HCT116 (cell line): ENCODE measurements at regions not wholly inside any gene's neighbourhood (a gene's known extent, or its start where the extent isn't known, plus 50 kb on each side); places are given as distances from the start of the nearest gene placed in this dataset.

Experiments used
- ATAC-seq: fragments of 200-7000 bp; cut with Tn5 transposase; 2 replicates; pipeline ENCODE4 v1.9.1; 2020; ENCODE audit warnings: mild to moderate bottlenecking, moderate library complexity
- BruUV-seq: library from RNA; stranded (reverse); fragments of 400-500 nt; replicated peaks from 2 replicates; lab custom pipeline; 2021; lab: Mats Ljungman, UMichigan
- CTCF ChIA-PET: fragments of 300-600 bp; sonication (Branson Sonifier 250); formaldehyde crosslinking; loops from one replicate; lab custom pipeline; 2021; ENCODE audit warnings: antibody characterized with exemption; lab: Charles Lee
- POLR2A ChIA-PET: fragments of 300-600, 350-600 bp; sonication (Branson Sonifier 250); formaldehyde crosslinking; loops from one replicate; lab custom pipeline; 2021; ENCODE audit warnings: antibody characterized with exemption; lab: Charles Lee
- RAD21 ChIA-PET, 2 experiments: fragments of 300-600 bp; sonication (Branson Sonifier 250); formaldehyde crosslinking; loops; one replicate each; lab custom pipeline; 2023; ENCODE audit warnings: low total read pairs in 2 of 2; ENCODE audit not compliant: uncharacterized antibody in 2 of 2, unreplicated experiment in 2 of 2, low non-redundant PET in 1 of 2; lab: Charles Lee
- DNase-seq: peaks from one replicate; pipeline ENCODE4 v3.0.0-alpha.2; 2010; ENCODE audit warnings: low read depth, low spot score
- H2AFZ ChIP-seq: fragments of 200-600 bp; shearing (Covaris generic), sonication (generic); 2 replicates; pipeline ENCODE4 v1.6.1; 2017; ENCODE audit warnings: low read depth, mixed run types, mixed read lengths, antibody characterized with exemption, low read length; ENCODE audit not compliant: poor library complexity, severe bottlenecking
- H3K27ac ChIP-seq: 2 replicates; pipeline ENCODE4 v1.5.1; 2012; ENCODE audit warnings: low read depth, low read length
- H3K27me3 ChIP-seq: fragments of 200-600 bp; sonication (generic); 2 replicates; pipeline ENCODE4 v1.6.1; 2016; ENCODE audit warnings: mixed run types, low read length, mixed read lengths; ENCODE audit not compliant: insufficient read depth
- H3K36me3 ChIP-seq, 2 experiments: fragments of 200-500 bp in 1 of 2; fragments of 200-600 bp in 1 of 2; sonication (Bioruptor generic) in 1 of 2; sonication (generic) in 1 of 2; 2 replicates each; pipeline versions ENCODE4 v1.5.1 to v1.6.1; 2014 to 2016; ENCODE audit warnings: low read length in 2 of 2, inconsistent platforms in 1 of 2, mixed read lengths in 1 of 2, mixed run types in 1 of 2; ENCODE audit not compliant: insufficient read depth in 2 of 2, control insufficient read depth in 1 of 2
- H3K4me1 ChIP-seq, 2 experiments: fragments of 200-600 bp in 1 of 2; sonication (generic) in 1 of 2; 2 replicates each; pipeline versions ENCODE4 v1.5.1 to v1.6.1; 2012 to 2017; ENCODE audit warnings: low read length in 2 of 2, inconsistent platforms in 1 of 2, mild to moderate bottlenecking in 1 of 2, mixed read lengths in 1 of 2, mixed run types in 1 of 2, moderate library complexity in 1 of 2; ENCODE audit not compliant: insufficient read depth in 2 of 2, control insufficient read depth in 1 of 2
- H3K4me2 ChIP-seq: fragments of 200-600 bp; sonication (generic); 2 replicates; pipeline ENCODE4 v1.6.1; 2017; ENCODE audit warnings: mixed run types, low read length, mixed read lengths
- H3K4me3 ChIP-seq, 2 experiments: fragments of 200-600 bp in 1 of 2; sonication (generic) in 1 of 2; replicated peaks in 1 of 2; 2 replicates each; pipeline ENCODE4 v1.5.1; 2011 to 2016; ENCODE audit warnings: low read length in 2 of 2, control low read depth in 1 of 2, low read depth in 1 of 2, mild to moderate bottlenecking in 1 of 2, mixed read lengths in 1 of 2, mixed run types in 1 of 2
- H3K79me2 ChIP-seq: fragments of 200-600 bp; sonication (generic); 2 replicates; pipeline ENCODE4 v1.6.1; 2017; ENCODE audit warnings: mild to moderate bottlenecking, mixed run types, low read length, moderate library complexity, mixed read lengths; ENCODE audit not compliant: insufficient read depth
- H3K9ac ChIP-seq: fragments of 200-600 bp; sonication (generic); 2 replicates; pipeline ENCODE4 v1.6.1; 2016; ENCODE audit warnings: low read length, mixed read lengths
- H3K9me2 ChIP-seq: fragments of 200-600 bp; sonication (generic), shearing (Covaris generic); 2 replicates; pipeline ENCODE4 v1.6.1; 2017; ENCODE audit warnings: mixed run types, mild to moderate bottlenecking, moderate library complexity; ENCODE audit not compliant: insufficient read depth
- H3K9me3 ChIP-seq, 2 experiments: fragments of 200-500 bp in 1 of 2; fragments of 200-600 bp in 1 of 2; sonication (Bioruptor generic) in 1 of 2; sonication (generic) in 1 of 2; 2 replicates each; pipeline ENCODE4 v1.6.1; 2014 to 2017; ENCODE audit warnings: low read length in 2 of 2, mixed read lengths in 2 of 2, inconsistent platforms in 1 of 2, low read depth in 1 of 2, mild to moderate bottlenecking in 1 of 2, mixed run types in 1 of 2, moderate library complexity in 1 of 2; ENCODE audit not compliant: control insufficient read depth in 1 of 2, insufficient read depth in 1 of 2
- H4K20me1 ChIP-seq: fragments of 200-600 bp; sonication (generic), shearing (Covaris generic); 2 replicates; pipeline ENCODE4 v1.6.1; 2017; ENCODE audit warnings: mixed run types, mild to moderate bottlenecking, moderate library complexity; ENCODE audit not compliant: insufficient read depth
- CBX3 ChIP-seq: IDR thresholded peaks from 2 replicates; pipeline ENCODE4 v1.6.1; 2012; ENCODE audit warnings: low read depth
- CEBPB ChIP-seq: IDR thresholded peaks from 2 replicates; pipeline ENCODE4 v1.6.1; 2012; ENCODE audit warnings: low read depth
- FOSL1 ChIP-seq: IDR thresholded peaks from 2 replicates; pipeline ENCODE4 v1.6.1; 2012; ENCODE audit warnings: low read depth
- RAD21 ChIP-seq: IDR thresholded peaks from 2 replicates; pipeline ENCODE4 v1.6.1; 2012; ENCODE audit warnings: low read depth, mild to moderate bottlenecking
- ZNF274 ChIP-seq: fragments of 200-500 bp; sonication (Bioruptor generic); IDR thresholded peaks from 2 replicates; pipeline ENCODE4 v1.6.1; 2014; ENCODE audit warnings: mild to moderate bottlenecking, low read depth, low read length, inconsistent platforms
- intact Hi-C: fragments of 100-400 bp; cut with micrococcal nuclease; formaldehyde crosslinking; loops from 2 replicates; pipeline ENCODE4 v1.10.0; 2022
- TF ChIP-seq, protein P1 (sequence below): IDR thresholded peaks from 2 replicates; pipeline ENCODE4 v1.6.1; 2012
- TF ChIP-seq, protein P2 (sequence below): IDR thresholded peaks from 2 replicates; pipeline ENCODE4 v1.6.1; 2012
- TF ChIP-seq, protein P3 (sequence below): IDR thresholded peaks from 2 replicates; pipeline ENCODE4 v1.6.1; 2011; ENCODE audit warnings: mild to moderate bottlenecking, low read length, moderate library complexity; ENCODE audit not compliant: insufficient replicate concordance; ENCODE audit errors: extremely low read depth

- Histone ChIP-seq H3K9me2 (no peaks in the 10 kb centered on the region), H3K27ac (no peak overlapping the region), H2AFZ (no peak overlapping the region), H3K4me2 (no peak overlapping the region), H4K20me1 (no peaks in the 10 kb centered on the region), H3K9ac (no peak overlapping the region), H3K36me3 (no peaks in the 10 kb centered on the region), H3K9me3 (no peaks in the 10 kb centered on the region), H3K27me3 (peaks cover 16% of the 10 kb centered on the region; the same call in 1 of the 2 replicates), H3K4me3 (no peak overlapping the region), H3K4me1 (no peaks in the 10 kb centered on the region), H3K79me2 (no peaks in the 10 kb centered on the region)
- POLR2A ChIA-PET: no interaction called here
- ATAC-seq (no peak), DNase-seq (no peak)
- TF ChIP-seq FOSL1 (no peak), RAD21 (no peak)
- CTCF ChIA-PET: no interaction called here
- BruUV-seq: no TSS peak
- intact Hi-C loops: no loop called here
- RAD21 ChIA-PET: no interaction called here
These were observed 61.5 kb upstream of the ADRA2C start for GRCh38 chr4:3704669-3705068.

- ChIA-PET CTCF (no interaction called here), RAD21 (no interaction called here), POLR2A (no interaction called here)
- Histone ChIP-seq H3K4me3 (no peak overlapping the region), H3K9ac (no peak overlapping the region), H3K4me1 (no peaks in the 10 kb centered on the region), H3K27me3 (peaks cover 16% of the 10 kb centered on the region; the same call in 1 of the 2 replicates), H3K27ac (no peak overlapping the region), H3K9me2 (no peaks in the 10 kb centered on the region), H3K9me3 (no peaks in the 10 kb centered on the region), H3K4me2 (no peak overlapping the region), H3K36me3 (no peaks in the 10 kb centered on the region), H2AFZ (no peak overlapping the region), H4K20me1 (no peaks in the 10 kb centered on the region), H3K79me2 (no peaks in the 10 kb centered on the region)
- TF ChIP-seq, protein P1, sequence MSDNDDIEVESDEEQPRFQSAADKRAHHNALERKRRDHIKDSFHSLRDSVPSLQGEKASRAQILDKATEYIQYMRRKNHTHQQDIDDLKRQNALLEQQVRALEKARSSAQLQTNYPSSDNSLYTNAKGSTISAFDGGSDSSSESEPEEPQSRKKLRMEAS: no peak
- no peak for TF ChIP-seq ZNF274
- no peak for TF ChIP-seq RAD21
- TF ChIP-seq CBX3: no peak
- TF ChIP-seq, protein P2, sequence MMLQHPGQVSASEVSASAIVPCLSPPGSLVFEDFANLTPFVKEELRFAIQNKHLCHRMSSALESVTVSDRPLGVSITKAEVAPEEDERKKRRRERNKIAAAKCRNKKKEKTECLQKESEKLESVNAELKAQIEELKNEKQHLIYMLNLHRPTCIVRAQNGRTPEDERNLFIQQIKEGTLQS: no peak
- no peak for TF ChIP-seq CEBPB
- TF ChIP-seq, protein P3, sequence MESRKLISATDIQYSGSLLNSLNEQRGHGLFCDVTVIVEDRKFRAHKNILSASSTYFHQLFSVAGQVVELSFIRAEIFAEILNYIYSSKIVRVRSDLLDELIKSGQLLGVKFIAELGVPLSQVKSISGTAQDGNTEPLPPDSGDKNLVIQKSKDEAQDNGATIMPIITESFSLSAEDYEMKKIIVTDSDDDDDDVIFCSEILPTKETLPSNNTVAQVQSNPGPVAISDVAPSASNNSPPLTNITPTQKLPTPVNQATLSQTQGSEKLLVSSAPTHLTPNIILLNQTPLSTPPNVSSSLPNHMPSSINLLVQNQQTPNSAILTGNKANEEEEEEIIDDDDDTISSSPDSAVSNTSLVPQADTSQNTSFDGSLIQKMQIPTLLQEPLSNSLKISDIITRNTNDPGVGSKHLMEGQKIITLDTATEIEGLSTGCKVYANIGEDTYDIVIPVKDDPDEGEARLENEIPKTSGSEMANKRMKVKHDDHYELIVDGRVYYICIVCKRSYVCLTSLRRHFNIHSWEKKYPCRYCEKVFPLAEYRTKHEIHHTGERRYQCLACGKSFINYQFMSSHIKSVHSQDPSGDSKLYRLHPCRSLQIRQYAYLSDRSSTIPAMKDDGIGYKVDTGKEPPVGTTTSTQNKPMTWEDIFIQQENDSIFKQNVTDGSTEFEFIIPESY: no peak
- intact Hi-C loops: no loop called here
- DNase-seq (no peak), ATAC-seq (peak; percentile 35; the same call in 1 of the 2 replicates)
- no TSS peak for BruUV-seq
These were observed 62.3 kb upstream of the ADRA2C start for GRCh38 chr4:3703677-3704521.
